ENCODE measurements at regions not wholly inside any gene's neighbourhood (a gene's known extent, or its start where the extent isn't known, plus 50 kb on each side); places are given as distances from the start of the nearest gene placed in this dataset.
"Not testable (repeated sequence)": the region's sequence is repeated elsewhere in the genome, so short reads cannot be mapped to it uniquely, and the experiment has no call there.

GRCh38 chr1:212164095-212164872 lies 120.9 kb upstream of the PPP2R5A start:
- no peak for TF ChIP-seq POLR2AphosphoS5 (IDR thresholded peaks at IDR 0.05)
- H3K4me1 ChIP-seq: peaks cover 27% of the 10 kb centered on the region
- WGBS: 95% methylated on average over 5 of the region's 5 CpGs

DNA sequence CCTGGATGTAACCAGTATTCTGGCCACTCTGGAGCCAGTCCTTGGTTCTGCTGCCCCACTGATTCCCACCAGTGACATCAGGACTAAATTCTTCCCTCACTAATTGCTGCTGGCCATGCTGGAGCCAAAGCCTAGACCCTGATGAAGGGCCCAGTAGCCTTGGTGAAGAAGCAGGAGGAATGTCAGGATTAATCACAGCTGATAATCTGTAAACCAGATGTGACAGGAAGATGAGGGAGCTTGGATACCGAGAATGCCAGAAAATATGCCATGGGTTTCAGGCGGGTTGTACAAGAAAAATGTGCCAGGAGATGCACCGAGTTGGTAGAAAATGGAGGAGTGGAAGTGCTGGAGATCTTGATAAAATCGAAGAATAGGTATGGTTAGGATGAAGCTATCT lies 119.0 kb upstream of the PPP2R5A start:
- Histone ChIP-seq H3K27me3 (no peaks in the 10 kb centered on the region), H3K4me3 (no peak overlapping the region), H3K4me1 (peaks cover 22% of the 10 kb centered on the region), H3K27ac (no peak overlapping the region), H3K36me3 (no peaks in the 10 kb centered on the region), H3K9me3 (no peaks in the 10 kb centered on the region)
- no peak for DNase-seq (ENCODE audit: low spot score in 2 of 2)
- TF ChIP-seq POLR2A (IDR thresholded peaks at IDR 0.05) (no peak), POLR2AphosphoS5 (IDR thresholded peaks at IDR 0.05) (no peak), EP300 (IDR thresholded peaks at IDR 0.05) (no peak)
- TF ChIP-seq, protein P1, sequence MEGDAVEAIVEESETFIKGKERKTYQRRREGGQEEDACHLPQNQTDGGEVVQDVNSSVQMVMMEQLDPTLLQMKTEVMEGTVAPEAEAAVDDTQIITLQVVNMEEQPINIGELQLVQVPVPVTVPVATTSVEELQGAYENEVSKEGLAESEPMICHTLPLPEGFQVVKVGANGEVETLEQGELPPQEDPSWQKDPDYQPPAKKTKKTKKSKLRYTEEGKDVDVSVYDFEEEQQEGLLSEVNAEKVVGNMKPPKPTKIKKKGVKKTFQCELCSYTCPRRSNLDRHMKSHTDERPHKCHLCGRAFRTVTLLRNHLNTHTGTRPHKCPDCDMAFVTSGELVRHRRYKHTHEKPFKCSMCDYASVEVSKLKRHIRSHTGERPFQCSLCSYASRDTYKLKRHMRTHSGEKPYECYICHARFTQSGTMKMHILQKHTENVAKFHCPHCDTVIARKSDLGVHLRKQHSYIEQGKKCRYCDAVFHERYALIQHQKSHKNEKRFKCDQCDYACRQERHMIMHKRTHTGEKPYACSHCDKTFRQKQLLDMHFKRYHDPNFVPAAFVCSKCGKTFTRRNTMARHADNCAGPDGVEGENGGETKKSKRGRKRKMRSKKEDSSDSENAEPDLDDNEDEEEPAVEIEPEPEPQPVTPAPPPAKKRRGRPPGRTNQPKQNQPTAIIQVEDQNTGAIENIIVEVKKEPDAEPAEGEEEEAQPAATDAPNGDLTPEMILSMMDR (IDR thresholded peaks at IDR 0.05): no peak
- 67% methylated on average over 4 of the region's 4 CpGs for WGBS

More at GRCh38 chr1:212164095-212164872, 120.9 kb upstream of the PPP2R5A start:
- H3K36me3 ChIP-seq: no peaks in the 10 kb centered on the region
- no peak for DNase-seq (ENCODE audit: low spot score in 2 of 2)
- H3K27me3 ChIP-seq: no peaks in the 10 kb centered on the region
- no peak overlapping the region for H3K4me3 ChIP-seq
- no peaks in the 10 kb centered on the region for H3K9me3 ChIP-seq
- H3K27ac ChIP-seq: no peak overlapping the region

- Histone ChIP-seq H3K4me1 (peaks cover 18% of the 10 kb centered on the region), H3K4me3 (no peak overlapping the region), H3K27ac (no peak overlapping the region), H3K36me3 (no peaks in the 10 kb centered on the region), H3K27me3 (no peaks in the 10 kb centered on the region), H3K9me3 (no peaks in the 10 kb centered on the region)
- TF ChIP-seq POLR2A (IDR thresholded peaks at IDR 0.05) (no peak), EP300 (IDR thresholded peaks at IDR 0.05) (no peak), POLR2AphosphoS5 (IDR thresholded peaks at IDR 0.05) (no peak)
- TF ChIP-seq, protein P1 (IDR thresholded peaks at IDR 0.05): no peak
- DNase-seq (ENCODE audit: low spot score in 2 of 2): no peak
- WGBS: 50% methylated on average over 2 of the region's 2 CpGs
Observed at GRCh38 chr1:212166644-212167043, 118.6 kb upstream of the PPP2R5A start.

- H3K9me3 ChIP-seq: no peaks in the 10 kb centered on the region
- TF ChIP-seq POLR2A (IDR thresholded peaks at IDR 0.05): no peak
- TF ChIP-seq, protein P1 (IDR thresholded peaks at IDR 0.05): no peak
- TF ChIP-seq EP300 (IDR thresholded peaks at IDR 0.05): no peak
- TF ChIP-seq POLR2AphosphoS5 (IDR thresholded peaks at IDR 0.05): no peak
- WGBS: 42% methylated on average over 7 of the region's 7 CpGs
- H3K36me3 ChIP-seq: no peaks in the 10 kb centered on the region
- no peak overlapping the region for H3K4me3 ChIP-seq
- DNase-seq (ENCODE audit: low spot score in 2 of 2): no peak
- H3K27me3 ChIP-seq: no peaks in the 10 kb centered on the region
- H3K4me1 ChIP-seq: peaks cover 13% of the 10 kb centered on the region
- H3K27ac ChIP-seq: no peak overlapping the region
Observed at GRCh38 chr1:212167098-212167497, 118.1 kb upstream of the PPP2R5A start.

- TF ChIP-seq, protein P1 (IDR thresholded peaks at IDR 0.05): no peak
- TF ChIP-seq POLR2A (IDR thresholded peaks at IDR 0.05): no peak
- TF ChIP-seq POLR2AphosphoS5 (IDR thresholded peaks at IDR 0.05): no peak
- no peak for TF ChIP-seq EP300 (IDR thresholded peaks at IDR 0.05)
- Histone ChIP-seq H3K36me3 (no peaks in the 10 kb centered on the region), H3K4me1 (no peaks in the 10 kb centered on the region), H3K4me3 (no peak overlapping the region), H3K9me3 (no peaks in the 10 kb centered on the region), H3K27me3 (no peaks in the 10 kb centered on the region), H3K27ac (no peak overlapping the region)
- DNase-seq (ENCODE audit: low spot score in 2 of 2): no peak
- WGBS: 81% methylated on average over 3 of the region's 3 CpGs
Observed at GRCh38 chr1:212173567-212173966, 111.6 kb upstream of the PPP2R5A start.

GRCh38 chr1:212174295-212174694 lies 110.9 kb upstream of the PPP2R5A start:
- DNase-seq (ENCODE audit: low spot score in 2 of 2); H3K4me1 ChIP-seq; H3K27ac ChIP-seq; H3K9me3 ChIP-seq; H3K27me3 ChIP-seq; H3K36me3 ChIP-seq; H3K4me3 ChIP-seq: not testable (repeated sequence)
- WGBS: 95% methylated on average over 9 of the region's 9 CpGs
